GM19463 (cell line): ENCODE measurements at regions not wholly inside any gene's neighbourhood (a gene's known extent, or its start where the extent isn't known, plus 50 kb on each side); places are given as distances from the start of the nearest gene placed in this dataset.

ENCODE experiments used
- ATAC-seq: cut with Tn5 transposase; IDR thresholded peaks from one replicate; pipeline ENCODE4 v1.9.1; 2021; ENCODE audit warnings: mild to moderate bottlenecking, moderate library complexity; ENCODE audit not compliant: unreplicated experiment

DNA sequence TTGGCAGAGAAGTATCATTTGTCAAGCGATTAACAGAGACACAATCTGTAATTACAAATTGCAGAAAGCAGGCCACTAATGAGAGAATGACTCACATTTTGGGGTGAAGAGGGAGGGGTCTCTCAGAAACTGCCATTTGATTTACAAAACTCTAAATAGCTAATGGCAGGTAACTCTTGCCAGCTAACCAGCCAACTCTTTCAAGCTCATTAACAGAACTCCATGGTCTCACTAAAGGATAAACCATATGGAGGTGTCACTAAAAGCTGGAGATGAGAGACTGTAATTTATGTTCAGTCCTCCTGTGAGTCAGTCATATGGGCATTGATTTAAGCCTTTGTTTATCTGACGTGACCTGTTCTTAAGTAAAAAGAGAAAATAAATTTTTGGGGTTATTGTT lies 336.4 kb downstream of the FOXG1 start:
- no peak for ATAC-seq

GRCh38 chr14:29108908-29109307 lies 342.3 kb downstream of the FOXG1 start:
- no peak for ATAC-seq

- no peak for ATAC-seq
These were observed 343.0 kb downstream of the FOXG1 start for GRCh38 chr14:29109589-29109988.

DNA sequence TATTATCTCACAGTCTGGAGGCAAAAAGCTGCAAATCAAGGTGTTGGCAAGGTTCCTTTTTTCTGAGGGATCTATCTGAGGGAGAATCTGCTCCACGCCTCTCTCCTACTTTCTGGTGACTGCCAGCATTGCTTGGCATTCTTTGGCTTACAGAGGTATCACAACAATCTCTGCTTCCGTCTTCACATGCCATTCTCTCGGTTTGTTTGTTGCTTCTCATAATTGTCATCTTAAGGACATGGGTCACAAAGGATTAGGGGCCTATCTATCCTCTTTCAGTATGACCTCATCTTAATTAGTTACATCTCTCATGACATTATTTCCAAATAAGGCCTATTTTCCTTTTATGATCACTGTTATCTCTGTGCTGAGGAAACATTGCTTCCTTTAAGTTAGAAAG lies 345.0 kb downstream of the FOXG1 start:
- ATAC-seq = no peak

GRCh38 chr14:29123017-29123416 lies 356.4 kb downstream of the FOXG1 start:
- ATAC-seq = no peak

DNA sequence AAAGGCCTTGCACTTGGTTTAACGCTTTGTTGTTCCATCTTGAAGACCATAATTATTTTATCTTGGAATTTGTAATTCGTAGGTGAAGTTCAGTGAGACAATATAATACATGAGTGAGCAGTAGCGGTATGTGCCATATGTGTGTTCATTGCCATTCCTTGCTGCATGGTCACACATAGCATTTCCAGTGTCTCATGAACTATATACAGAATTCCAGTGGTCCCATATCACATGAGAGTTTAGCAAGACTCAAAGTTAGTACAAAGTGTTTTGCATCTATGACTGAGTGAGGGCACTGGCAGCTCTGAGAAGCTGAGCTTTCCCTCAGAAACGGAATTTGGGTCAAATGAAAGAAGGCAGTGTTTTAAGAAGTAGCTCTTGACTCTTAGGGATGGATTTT lies 359.8 kb downstream of the FOXG1 start:
- no peak for ATAC-seq

DNA sequence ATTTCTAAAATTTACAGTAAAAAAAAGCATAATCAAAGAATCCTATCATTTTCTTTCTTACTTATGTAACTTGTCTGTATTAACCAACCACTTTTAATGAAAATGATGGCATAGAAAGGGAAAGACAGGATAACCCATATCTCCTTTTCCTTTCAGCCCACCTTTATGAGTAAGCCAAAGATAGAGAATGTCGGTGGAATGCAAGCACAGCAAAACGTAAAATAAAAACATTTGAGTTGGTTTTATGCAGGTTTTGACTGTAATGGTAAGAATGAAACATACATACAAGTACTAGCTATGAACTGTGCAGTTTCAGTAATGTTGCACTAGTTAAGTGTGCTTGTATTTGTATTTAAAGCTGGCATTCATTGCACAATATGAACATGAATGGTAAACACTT lies 360.3 kb downstream of the FOXG1 start:
- ATAC-seq = no peak

GRCh38 chr14:29140016-29140415 lies 373.4 kb downstream of the FOXG1 start:
- no peak for ATAC-seq

- ATAC-seq = no peak
These were observed 378.0 kb downstream of the FOXG1 start for GRCh38 chr14:29144621-29145020.

DNA sequence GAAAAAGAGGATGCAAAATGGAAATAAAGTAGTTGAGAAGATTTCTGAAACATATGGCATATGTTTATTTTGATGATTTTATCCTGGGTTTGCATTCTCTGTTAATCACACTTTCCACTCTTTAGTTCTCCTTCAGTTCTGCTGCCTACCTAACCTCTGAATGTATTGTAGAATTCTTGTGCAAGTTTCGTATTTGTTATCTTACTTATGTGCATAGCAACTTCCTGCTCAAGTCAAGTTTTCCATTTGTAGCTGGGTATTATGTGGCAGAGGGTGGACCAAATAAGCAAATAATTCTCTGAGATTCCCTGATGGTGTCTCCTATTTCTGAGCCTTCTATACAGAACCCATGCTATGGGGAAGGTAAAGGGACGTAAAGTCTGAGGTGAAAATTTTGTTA lies 381.6 kb downstream of the FOXG1 start:
- no peak for ATAC-seq

- ATAC-seq = no peak
These were observed 383.2 kb downstream of the FOXG1 start for GRCh38 chr14:29149798-29150197.

DNA sequence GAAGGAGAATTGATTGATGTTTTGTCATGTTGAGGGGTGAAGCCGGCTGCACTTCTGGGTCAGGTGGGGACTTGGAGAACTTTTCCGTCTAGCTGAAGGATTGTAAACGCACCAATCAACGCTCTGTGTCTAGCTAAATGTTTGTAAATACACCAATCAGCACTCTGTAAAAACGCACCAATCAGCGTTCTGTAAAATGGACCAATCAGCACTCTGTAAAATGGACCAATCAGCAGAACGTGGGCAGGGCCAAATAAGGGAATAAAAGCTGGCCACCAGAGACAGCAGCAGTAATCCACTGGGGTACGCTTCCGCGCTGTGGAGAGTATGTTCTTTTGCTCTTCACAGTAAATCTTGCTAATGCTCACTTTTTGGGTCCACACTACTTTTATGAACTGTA lies 384.1 kb downstream of the FOXG1 start:
- no peak for ATAC-seq

DNA sequence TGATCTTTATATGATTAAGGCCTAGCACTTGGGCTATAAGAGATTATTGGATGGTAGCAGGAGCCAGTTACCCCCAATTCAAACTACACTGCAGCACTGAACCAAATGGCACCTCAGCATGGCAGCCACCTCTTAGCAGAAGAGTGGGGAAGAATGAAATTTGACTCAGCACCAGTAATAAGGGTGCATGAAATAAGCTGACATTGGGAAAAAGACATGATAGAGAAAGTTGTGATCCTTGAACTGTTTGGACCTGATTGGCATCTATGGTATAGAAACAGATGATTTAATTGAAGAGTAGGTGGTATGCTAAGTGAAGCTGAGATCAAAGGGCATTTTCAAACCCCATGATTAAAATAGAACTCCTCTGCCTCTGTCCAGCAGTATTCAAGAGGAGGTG lies 389.5 kb downstream of the FOXG1 start:
- ATAC-seq = no peak

DNA sequence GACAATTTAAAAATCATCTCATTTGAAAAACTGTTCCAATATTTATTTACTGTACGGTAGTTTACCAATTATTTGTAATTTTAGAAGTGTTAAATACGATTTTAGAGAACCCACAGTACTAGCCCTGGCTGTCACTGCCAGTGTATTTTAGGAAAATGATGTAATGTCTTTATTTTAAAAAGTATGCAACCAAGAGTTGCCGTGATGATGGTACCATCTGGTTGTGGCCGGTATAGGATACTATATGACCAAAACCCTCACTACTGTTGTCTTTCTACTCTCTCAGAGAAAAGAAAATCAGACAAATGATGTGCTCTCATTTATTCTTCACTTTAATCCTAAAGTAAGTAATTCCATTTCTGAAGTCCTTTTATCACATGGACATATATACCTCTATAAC lies 395.0 kb downstream of the FOXG1 start:
- ATAC-seq = no peak

- ATAC-seq = no peak
These were observed 396.5 kb downstream of the FOXG1 start for GRCh38 chr14:29163109-29163508.

GRCh38 chr14:29165431-29165830 lies 398.8 kb downstream of the FOXG1 start:
- ATAC-seq = no peak

- no peak for ATAC-seq
These were observed 399.9 kb downstream of the FOXG1 start for GRCh38 chr14:29166507-29166906.

- no peak for ATAC-seq
These were observed 401.6 kb downstream of the FOXG1 start for GRCh38 chr14:29168149-29168548.

DNA sequence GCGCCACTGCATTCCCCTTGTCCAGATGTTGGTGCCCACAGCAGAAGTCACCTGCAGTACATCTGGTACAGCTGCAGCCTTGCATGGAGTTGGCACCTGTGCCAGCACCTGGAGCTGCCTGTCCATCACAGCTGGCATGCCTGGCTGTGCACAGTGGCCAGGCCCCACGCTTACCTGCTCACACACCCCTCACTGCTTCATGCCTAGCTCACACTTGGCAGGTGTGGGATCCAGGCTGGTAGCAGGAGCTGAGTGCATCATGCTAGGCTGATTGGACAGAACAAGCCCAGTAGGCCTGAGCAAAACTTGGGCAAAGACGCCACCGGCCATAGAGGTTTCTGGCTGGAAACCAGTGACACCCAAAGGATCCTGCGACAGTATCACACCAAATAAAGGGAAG lies 402.8 kb downstream of the FOXG1 start:
- ATAC-seq = no peak

DNA sequence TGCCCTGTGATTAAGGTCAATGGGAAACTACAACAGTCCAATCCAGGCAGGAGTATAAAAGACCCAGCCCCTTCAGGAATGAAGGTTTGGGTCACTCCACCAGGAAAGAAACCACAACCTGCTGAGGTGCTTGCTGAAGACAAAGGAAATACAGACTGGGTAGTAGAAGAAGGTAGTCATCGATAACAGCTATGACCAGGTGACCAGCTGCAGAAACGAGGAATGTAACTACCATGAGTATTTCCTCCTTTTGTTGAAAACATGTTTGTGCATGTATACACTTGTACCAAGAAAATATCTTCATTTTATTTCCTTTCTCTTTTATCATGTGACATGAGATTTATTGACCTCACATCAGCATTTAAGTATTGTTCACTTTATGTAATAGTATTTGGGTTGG lies 409.1 kb downstream of the FOXG1 start:
- ATAC-seq = no peak

- ATAC-seq = no peak
These were observed 410.3 kb downstream of the FOXG1 start for GRCh38 chr14:29176876-29177275.

DNA sequence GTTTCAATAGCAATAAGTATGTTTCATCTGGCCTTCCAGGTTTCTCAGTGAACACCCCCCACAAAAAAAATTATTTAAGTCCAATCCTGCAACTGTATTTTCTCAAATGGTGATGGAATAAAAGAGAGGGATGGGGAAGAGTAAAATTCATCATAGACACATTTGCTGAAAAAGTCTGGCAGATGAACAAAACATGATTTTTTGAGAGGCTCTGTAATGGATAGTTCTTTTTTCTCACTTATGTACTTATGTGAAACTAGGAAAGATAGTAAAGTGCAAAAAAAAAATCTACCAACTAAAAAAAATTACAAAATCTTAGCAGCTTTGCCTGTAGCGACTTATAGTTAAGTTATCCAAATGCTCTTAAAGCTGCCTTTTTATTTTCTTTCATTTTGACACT lies 412.4 kb downstream of the FOXG1 start:
- ATAC-seq = no peak

- no peak for ATAC-seq
These were observed 424.5 kb downstream of the FOXG1 start for GRCh38 chr14:29191092-29191491.

DNA sequence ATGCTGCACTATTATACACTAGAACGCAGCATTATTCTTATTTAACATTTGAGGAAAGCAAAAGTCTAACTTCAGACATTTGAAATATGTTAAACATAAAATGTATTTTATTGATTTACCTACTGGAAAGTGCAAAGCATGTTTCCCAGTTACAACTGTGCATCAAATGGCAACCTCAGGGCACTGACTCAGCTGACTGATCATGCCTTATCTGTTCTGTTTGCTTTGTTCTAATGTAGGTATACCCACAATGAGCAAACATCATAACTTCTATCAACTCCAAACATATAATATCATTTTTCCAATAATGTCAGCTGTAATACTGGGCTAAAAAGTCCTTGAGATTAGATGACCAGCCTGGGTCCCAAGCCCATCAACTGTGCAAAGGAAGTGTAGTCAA lies 431.0 kb downstream of the FOXG1 start:
- no peak for ATAC-seq
